Islet precursor cell (in vitro differentiated cells): ENCODE measurements at regions not wholly inside any gene's neighbourhood (a gene's known extent, or its start where the extent isn't known, plus 50 kb on each side); places are given as distances from the start of the nearest gene placed in this dataset.
A peak's percentile ranks its signal among the peaks of the same experiment; 100 is the strongest.
"Not testable (repeated sequence)": the region's sequence is repeated elsewhere in the genome, so short reads cannot be mapped to it uniquely, and the experiment has no call there.

Source experiments
- DNase-seq: peaks from one replicate; pipeline ENCODE4 v3.0.0-alpha.2; 2018

DNA sequence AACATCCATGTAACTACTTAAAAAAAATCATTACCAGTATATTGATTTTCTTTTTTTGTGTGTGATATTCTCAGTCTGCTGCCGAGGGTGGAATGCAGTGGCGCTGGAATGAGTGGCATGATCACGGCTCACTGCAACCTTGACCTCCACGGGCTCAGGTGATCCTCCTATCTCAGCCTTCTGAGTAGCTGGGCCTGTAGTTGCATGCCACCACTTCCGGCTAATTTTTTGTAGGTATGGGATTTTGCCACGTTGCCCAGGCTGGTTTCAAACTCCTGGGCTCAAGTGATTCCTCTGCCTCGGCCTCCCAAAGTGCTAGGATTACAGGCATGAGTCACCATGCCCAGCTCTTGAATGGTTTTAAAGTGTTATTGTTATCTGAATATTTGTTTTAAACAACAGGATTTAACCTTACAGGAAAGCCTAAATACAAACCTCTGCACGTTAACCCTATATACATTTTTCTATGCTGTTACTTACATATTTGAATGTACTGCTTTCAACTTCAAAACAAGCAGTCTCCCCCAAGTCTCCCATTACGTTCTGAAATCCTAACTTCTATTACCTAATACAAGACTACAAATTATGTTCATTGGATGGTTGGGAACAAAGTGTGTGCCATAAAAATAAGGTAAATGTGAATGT, 61.7 kb downstream of the KPNA2 start:
- DNase-seq = no peak

DNA sequence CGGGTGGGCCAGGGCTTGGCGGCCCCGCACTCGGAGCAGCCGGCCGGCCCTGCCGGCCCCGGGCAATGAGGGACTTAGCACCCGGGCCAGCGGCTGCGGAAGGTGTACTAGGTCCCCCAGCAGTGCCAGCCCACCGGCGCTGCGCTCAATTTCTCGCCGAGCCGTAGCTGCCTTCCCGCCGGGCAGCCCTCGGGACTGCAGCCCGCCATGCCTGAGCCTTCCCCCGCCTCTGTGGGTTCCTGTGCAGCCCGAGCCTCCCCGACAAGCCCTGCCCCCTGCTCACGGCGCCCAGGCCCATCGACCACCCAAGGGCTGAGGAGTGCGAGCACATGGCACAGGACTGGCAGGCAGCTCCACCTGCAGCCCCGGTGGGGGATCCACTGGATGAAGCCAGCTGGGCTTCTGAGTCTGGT, 63.8 kb downstream of the KPNA2 start:
- DNase-seq = not testable (repeated sequence)

DNA sequence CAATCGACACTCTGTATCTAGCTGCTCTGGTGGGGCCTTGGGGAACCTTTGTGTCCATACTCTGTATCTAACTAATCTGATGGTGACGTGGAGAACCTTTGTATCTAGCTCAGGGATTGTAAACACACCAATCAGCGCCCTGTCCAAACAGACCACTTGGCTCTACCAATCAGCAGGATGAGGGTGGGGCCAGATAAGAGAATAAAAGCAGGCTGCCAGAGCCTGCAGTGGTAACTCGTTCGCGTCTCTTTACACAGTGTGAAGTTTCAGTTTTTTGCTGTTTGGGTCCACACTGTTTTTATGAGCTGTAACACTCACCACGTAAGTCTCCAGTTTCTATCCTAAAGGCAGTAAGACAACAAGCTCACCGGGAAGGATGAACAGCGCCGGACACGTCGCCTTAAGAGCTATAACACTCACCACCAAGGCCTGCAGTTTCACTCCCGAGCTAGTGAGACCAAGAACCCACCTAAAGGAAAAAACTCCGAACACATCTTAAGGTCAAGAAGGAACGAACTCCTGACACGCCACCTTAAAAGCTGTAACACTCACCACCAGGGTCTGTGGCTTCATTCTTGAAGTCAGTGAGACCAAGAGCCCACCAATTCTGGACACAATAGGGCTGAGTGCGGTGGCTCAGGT, 64.6 kb downstream of the KPNA2 start:
- DNase-seq = no peak

DNA sequence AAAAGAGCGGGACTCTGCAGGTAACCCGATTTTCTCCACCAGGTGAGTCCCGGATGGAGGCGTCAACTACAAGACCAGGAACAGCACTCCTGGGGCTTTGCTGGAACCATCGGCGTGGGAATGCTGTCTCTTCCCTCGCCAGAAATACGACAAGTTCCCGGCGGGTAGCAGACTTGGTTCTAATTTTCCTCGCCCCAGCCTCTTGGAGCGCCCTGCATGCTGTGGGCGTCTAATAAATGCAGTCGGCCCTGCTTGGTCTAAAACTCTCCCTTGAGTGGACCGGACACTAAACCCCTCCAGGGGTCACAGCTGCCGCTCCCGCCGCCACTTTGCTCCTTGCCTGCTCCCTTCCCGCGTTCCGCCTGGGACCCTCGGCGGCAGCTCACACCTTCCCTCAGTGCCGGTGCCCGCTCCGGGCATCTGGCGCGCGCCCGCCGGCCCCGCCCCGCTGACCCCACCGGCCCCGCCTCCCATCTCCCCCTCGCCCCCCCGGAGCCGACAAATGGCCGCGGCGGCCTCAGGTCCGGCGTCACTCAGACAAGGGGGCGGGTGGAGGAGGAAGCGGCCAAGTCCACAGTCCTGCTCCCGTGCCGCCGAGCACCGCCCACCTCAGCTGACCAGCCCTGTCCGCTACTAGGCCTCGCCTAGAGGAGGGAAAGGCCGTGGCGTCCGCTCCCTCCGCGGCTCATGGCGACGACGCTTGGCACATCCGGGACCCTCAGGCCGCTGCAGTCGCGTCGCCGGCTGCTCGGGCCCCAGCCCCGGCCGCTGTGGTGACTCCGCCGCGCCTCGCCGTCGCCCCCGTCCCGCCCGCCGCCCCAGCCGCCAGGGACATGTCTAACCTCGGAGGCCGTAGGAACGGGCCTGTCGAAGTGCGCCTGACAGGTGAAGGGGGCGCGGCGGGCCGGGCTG, 65.8 kb downstream of the KPNA2 start:
- DNase-seq = peak; percentile 99

DNA sequence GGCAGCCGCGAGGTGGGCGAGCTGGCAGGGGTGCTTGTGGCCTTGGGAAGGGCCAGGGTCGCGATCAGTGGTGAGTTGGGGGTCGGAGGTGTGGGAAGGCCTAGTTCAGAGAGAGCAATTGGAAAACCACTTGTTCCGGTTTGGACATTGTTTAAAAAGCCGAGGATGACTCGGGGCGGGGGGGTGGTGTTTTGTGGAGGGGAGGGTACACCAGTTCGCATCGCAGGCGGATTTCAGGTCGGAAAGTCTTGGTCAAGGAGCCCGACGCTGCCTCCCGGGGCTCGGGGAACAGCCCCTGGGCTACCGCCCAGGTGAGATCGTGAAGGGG, 66.4 kb downstream of the KPNA2 start:
- no peak for DNase-seq

DNA sequence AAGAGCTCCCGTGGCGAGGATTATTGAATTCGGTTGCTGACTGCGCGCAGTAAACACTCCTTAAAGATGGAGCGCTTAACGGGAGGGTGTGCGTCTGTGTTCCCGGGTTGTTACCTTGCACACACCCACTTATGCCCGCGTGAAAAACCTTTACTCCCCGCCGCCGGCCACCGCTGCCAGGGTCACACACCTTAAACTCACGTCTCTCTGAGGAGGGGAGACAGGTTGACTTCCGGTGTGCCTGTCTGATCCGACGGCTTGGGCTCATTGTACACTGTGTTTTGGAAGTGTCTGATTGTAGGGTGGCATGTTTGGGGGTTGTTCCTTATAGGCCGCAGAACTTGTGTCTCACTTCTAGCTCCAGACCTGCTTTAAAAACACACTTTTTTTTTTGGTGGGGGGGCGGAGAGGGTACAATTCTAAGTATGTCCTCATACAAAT, 66.8 kb downstream of the KPNA2 start:
- peak; percentile 73 for DNase-seq

DNA sequence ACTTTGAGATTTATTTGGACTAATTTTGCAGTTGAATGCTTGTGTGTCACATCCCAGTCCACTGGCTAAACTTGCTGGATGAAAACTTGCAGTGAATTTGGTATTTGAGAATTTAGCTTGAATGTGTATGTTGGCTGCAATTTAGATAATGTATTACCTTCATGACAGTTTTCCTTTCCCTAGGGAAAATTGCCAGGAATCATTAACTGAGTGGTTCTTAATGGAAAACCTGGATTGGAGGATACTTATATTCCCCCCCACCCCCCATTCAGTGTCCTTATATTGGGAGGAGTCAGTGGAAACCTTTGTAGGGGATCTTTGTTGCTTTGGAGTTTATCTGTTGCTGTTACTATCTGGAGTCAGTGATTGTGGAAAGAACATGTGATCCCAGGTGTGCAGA, 67.6 kb downstream of the KPNA2 start:
- DNase-seq = no peak

DNA sequence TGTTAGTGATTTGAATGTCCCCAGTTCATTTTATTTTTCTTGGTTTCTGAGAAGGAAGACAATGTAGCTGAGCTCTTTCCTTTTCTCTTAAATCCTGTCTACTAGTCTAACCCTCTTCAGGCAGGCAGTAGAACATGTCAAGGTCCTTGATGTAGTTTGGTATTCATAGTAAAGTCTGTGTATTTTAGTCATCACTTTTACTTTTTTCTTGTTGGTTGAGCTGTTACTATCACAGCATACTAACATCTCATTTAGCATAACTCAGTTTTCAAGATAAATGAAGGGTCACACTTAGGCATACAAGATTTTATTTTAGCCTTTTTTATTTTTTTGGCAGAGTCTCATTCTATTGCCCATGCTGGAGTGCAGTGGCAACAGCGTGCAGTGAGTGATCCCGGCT, 70.5 kb downstream of the KPNA2 start:
- DNase-seq = no peak

DNA sequence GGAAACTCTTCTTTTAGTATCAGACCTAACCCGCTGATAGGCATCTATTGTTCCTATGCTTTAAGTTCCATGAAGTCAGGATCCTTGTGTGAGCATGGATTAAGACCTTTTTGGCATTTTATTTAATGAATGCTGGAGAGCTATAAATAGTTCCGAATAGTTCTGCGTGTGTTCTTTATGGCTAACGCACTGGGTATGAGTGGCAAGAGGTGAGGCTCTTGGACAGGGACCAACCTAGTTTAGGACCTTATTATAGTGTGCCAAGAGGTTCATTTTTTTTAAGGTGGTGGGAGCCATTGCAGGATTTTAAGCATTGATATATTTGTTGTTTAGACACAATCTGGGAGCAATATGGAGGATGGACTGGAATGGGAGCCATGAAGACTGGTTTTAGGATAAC, 71.8 kb downstream of the KPNA2 start:
- DNase-seq = no peak

DNA sequence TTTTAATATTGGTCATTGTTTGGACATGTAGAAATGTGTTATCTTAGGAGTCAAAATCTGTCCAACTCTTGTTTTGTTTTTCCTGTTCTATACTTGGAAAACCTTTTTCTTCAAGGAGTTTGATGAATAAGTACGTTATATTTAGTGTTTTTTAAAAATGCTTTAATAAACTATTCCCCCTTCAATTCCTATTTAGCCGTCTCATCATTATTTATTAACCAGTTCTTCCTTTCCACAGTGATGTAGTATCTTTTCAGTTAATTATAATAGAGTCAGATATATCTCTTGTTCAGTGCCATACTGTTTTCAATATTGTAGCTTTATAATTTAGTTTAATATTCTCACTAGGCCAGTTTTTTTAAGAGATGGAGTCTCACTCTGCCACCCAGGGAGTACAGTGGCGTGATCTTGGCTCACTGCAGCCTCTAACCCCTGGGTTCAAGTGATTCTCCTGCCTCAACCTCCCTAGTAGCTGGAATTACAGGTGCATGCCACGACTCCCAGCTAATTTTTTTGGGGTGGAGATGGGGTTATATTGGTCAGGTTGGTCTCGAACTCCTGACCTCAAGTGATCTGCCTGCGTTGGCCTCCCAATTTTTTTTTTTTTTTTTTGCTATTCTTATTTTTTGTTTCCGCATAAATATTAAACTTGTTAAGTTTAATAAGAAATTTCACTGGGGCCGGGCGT, 72.9 kb downstream of the KPNA2 start:
- no peak for DNase-seq

DNA sequence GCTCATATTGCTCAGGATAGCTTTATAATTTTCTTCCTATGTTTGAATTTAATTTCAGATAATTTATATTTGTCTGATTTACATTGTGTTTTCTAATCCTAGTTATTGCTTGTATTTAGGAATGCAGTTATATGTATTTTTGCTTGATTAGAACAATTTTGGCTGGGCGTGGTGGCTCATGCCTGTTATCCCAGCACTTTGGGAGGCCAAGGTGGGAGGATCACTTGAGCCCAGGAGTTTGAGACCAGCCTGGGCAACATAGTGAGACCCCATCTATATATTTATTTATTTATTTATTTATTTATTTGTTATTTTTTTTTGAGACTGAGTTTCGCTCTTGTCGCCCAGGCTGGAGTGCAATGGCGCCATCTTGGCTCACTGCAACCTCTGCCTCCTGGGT, 73.9 kb downstream of the KPNA2 start:
- DNase-seq = not testable (repeated sequence)

DNA sequence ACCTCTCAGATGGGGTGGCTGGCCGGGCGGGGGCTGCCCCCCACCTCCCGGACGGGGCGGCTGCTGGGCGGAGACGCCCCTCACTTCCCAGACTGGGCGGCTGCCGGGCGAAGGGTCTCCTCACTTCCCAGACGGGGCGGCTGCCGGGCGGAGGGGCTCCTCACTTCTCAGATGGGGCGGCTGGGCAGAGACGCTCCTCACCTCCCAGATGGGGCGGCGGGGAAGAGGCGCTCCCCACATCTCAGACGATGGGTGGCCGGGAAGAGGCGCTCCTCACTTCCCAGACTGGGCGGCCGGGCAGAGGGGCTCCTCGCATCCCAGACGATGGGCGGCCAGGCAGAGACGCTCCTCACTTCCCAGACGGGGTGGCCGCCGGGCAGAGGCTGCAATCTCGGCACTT, 80.7 kb downstream of the KPNA2 start:
- DNase-seq = not testable (repeated sequence)

DNA sequence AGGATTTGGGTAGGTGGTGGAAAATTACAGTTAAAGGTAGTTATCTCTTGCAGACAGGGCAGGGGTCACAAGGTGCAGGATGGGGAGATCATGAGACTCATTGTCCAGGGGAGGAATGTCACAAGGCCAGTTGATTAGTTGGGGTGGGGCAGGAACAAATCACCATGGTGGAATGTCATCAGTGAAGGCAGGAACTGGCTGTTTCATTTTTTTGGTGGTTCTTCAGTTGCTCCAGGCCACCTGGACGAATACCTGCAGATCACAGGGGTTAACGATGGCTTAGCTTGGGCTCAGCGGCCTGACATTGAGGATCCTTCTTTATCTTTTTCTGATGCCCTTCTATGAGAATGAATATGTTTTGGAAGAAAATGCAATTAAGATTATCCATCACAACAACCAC, 87.1 kb downstream of the KPNA2 start:
- DNase-seq = no peak

DNA sequence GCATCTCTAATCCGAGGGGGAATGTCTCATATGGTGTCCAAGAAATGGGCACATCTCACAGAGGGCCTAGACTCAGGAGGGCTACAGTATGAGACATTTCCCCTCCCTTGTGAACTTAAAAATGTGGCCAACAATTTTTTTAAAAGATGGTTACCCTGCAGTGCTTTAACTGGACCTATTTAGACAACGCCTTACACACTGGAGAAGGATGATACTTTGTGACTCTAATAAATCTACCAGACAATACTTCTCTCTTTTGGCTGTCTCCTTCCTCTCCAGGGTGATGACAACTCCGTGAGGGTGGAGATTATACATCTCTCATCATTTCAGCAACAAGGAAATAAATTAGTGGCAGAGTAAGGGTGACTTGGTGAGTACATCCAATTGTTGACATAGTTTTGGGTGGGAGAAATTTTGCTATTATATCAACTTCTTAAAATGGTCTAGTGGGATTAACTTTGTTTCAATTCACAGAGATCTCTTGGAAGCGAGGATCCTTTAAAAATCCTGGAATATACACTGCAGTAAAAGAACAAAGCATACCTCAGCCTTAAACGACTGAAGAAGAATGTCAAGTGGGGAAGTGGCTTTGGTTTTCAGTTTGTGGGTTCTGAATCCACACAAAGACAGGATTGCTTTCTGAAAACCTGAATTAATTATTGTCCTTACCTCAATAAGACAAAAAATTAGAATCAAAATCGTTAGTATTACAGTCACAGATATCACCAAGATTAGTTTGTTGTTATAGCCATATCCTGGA, 89.8 kb downstream of the KPNA2 start:
- DNase-seq = no peak

DNA sequence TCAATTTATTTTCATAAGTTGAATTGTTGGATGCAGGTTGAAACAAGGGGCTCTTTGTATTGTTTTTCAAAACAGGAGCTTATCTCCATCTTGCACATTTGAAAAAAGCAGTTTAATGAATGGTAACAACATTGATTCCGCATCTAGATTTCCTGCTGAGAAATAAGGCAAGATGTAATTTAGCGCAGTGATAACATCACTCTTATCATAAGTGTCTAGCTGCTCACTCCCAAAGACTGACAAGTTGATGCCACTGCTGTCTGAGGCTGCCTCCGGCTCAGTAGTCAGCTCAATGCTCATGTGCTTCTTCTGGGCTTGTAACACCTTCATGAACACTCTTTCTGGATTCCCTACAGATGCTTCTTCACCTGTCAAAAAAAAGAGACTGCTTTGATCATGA, 92.4 kb downstream of the KPNA2 start:
- no peak for DNase-seq

DNA sequence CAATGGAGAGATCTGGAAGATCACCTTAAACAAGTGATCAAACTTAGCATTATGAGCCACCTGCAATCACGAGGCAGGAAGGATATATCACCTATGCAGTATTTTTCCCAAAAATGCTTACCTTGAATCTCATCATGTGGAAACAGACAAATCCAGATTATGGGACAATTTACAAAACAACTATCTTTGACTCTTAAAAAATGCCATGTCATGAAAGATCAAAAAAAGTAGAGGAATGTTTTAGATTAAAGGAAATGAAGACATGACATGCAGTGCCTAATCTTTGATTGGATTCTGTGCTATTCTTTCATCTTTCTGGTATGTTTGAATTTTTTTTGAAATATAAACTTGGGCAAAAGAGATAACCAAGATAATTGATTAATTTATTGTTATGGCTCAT, 95.9 kb downstream of the KPNA2 start:
- no peak for DNase-seq

DNA sequence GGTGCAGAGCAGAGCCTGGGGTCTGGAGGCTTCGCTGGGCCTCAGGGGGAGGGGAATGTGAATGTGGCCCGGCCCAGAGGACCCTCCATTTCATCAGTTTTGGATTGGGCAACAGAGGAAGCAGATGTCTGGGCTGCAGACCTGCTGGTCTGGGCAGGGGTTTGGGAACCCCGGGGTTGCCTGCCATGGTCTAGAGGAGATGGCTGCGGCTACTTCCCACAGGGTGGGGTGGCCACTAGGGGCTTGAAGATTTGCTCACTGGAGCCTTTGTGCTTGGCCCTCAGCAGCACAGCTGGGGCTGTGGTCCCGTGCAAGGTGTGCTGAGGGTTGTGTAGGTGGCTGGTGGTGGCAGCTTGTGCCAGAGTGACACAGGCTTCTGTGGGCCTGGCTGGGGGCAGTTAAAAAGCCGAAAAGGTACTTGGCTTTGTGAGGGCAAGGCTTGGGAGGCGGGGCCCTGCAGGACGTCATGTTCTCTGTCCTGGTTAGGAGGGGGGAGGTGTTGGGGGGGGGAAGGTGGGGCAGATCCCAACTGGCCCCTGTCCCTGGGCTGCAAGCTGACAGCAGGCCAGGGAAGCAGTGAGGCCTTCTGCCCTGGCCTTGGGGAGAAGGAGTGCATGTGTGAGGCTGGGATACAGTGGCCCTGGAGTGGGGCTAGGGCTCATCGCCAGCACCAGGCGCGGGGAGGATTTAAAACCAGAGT, 98.0 kb downstream of the KPNA2 start:
- peak; percentile 64 for DNase-seq

DNA sequence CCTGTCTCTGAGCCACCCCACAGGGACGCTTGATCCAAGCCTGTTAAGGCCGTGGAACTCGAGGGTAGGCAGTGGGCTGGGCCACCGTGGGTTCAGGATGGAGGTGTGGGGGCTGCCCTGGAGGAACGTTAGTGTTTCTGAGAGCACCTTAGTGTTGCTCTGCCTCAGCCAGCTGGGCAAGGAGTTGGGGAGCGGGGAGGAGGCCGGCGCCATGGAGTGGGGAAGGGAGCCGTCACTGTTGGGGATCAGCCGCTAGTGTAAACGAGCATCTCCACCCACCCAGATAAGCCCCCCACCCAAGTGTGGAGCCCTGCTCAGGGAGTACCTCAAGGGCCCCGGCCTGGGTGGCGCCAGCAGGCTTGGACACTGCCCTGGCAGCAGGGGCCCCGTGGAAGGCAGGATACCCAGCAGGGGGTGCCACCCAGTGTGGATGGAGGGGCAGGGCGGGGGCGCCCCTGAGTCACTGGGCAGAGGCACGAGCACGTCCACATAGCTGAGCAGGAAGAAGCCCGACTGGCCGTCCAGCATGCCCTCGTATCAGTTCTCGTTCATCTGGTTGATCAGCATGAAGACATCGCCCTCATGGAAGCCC, 98.6 kb downstream of the KPNA2 start:
- DNase-seq = no peak

DNA sequence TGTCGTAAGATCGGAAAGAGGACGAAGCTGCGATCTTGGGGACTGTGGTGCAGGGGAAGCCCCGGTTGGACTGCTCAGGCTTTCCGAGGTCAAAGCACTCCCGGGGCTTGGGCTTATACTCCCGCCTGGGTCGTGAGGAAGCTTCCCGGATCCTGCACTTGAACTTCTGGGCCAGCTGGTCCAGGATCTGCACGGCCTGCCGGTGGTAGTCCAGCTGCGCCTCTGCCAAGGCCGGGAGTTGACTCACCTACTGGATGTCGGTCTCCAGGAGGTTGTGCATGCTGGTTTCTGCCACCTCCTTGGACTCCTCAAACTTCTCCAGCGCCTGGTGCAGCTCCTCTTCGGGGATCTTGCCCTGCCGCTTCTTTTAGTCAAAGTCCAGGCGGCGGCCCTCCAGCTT, 99.2 kb downstream of the KPNA2 start:
- no peak for DNase-seq

DNA sequence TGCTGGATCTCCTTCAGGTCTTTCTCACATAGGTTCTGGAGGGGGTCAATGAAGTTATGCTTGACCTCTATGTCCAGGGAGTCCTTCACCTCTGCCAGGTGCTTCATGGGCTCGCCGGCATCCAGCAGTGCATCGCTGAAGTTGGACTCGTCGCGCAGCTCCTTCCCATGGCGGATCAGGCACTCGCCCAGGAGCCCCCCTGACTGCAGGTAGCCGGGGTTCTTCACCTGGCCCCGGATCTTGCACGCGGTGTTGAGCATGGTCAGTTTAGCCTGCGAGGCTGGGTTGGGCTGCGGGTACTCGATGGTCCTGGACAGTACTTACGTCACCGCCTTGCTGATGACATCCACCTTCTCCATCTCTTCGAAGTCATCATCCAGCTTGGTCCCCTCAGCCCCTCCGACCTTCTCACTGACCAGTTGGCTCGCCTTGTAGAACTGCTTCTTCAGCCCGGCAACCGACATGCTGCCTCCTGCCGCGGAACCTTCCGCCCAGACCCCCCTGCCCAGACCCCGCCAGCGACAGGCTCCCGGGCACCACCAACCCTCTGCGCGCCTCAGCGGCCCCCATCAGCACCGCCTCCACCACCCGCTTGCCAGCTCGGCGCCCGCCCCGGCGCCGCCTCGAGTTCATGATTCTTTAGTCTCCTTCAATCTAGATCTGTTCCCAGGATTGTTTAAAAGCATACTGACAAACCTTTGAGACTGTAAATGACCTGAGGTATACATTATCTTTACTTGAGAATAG, 99.8 kb downstream of the KPNA2 start:
- no peak for DNase-seq

DNA sequence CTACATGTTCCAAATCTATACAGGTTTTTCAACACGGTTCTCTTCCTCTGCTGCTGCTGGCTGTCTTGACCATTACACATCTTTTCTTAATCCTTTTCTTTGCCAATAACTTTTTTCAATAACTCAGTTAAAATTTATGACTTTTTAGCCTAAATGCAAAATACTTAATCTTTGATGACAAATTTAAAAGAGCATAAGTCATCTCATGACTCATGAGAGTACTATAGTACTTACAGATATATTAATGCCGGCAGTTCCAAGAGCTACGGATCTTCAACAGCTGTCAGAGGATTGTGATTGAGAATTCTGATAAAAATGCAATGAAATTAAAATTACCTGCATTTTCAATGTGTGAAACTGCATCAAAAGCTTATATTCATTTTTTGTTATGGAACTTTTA, 105.5 kb downstream of the KPNA2 start:
- DNase-seq = no peak
